Superior temporal gyrus (tissue), 1 donor: ENCODE measurements at regions not wholly inside any gene's neighbourhood (a gene's known extent, or its start where the extent isn't known, plus 50 kb on each side); places are given as distances from the start of the nearest gene placed in this dataset.

Experiments
- DNase-seq: peaks from one replicate; pipeline ENCODE4 v3.0.0-alpha.2; 2016; ENCODE audit errors: extremely low spot score

GRCh38 chr7:84248843-84249242, 54.3 kb upstream of the SEMA3A start:
- no peak for DNase-seq

DNA sequence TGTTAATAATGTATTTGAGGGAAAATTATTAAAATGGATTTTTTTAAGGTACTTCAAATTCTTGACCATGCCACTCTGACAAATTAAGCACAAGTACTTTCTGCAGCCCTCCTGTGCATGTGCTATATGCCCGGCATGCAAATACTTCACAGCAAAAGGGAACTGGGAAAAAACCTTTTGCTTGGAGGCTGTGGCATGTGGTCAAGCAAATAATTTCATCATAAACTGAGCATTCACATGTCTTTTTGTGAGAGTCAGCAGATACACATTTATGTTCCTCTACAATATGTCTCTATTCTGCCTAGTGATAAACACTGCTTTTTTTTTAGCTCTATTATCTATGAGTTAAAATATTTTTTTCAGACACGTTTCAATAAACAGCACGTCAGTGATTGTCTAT, 53.7 kb upstream of the SEMA3A start:
- no peak for DNase-seq

GRCh38 chr7:84247591-84247990, 53.0 kb upstream of the SEMA3A start:
- DNase-seq = no peak

DNA sequence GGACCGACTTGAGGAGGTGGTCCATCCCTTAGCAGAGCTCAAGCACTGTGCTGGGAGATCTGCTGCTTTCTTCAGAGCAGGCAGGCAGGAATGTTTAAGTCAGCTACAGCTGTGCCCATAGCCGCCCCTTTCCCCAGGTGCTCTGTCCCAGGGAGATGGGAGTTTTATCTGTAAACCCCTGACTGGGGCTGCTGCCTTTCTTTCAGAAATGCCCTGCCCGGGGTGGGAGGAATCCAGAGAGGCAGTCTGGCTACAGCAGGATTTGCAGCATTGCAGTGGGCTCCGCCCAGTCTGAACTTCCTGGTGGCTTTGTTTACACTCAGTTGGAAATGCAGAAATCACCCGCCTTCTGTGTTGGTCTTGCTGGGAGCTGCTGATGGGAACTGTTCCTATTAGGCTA, 51.2 kb upstream of the SEMA3A start:
- no peak for DNase-seq
